Cardiac muscle cell (in vitro differentiated cells and primary cell): ENCODE measurements at regions not wholly inside any gene's neighbourhood (a gene's known extent, or its start where the extent isn't known, plus 50 kb on each side); places are given as distances from the start of the nearest gene placed in this dataset.

ENCODE experiments used
- DNase-seq, 2 donors: peaks; one replicate each; pipeline versions ENCODE4 v3.0.0 to v3.0.0-alpha.2; 2010 to 2017; ENCODE audit warnings: low read depth in 1 of 2, low spot score in 1 of 2
- H3K27ac ChIP-seq: fragments of 200-600 bp; sonication (generic); 2 replicates; pipeline ENCODE4 v1.5.1; 2016
- H3K27me3 ChIP-seq: fragments of 200-600 bp; sonication (generic); 2 replicates; pipeline ENCODE4 v1.6.0; 2016; ENCODE audit warnings: control low read depth
- H3K36me3 ChIP-seq: fragments of 200-600 bp; sonication (generic); 2 replicates; pipeline ENCODE4 v1.5.1; 2016; ENCODE audit warnings: control low read depth
- H3K4me1 ChIP-seq: fragments of 200-600 bp; sonication (generic); 2 replicates; pipeline ENCODE4 v1.8.1; 2017; ENCODE audit warnings: low read depth, mild to moderate bottlenecking, mixed run types
- H3K4me3 ChIP-seq: fragments of 200-600 bp; sonication (generic); 2 replicates; pipeline ENCODE4 v1.5.1; 2016; ENCODE audit warnings: mild to moderate bottlenecking
- H3K9me3 ChIP-seq: fragments of 200-600 bp; sonication (generic); 2 replicates; pipeline ENCODE4 v1.5.1; 2017; ENCODE audit warnings: low read depth, mild to moderate bottlenecking, control low read depth
- CTCF ChIP-seq: IDR thresholded peaks from 2 replicates; pipeline ENCODE4 v1.5.1; 2012; ENCODE audit warnings: low read depth, mild to moderate bottlenecking, low read length

DNA sequence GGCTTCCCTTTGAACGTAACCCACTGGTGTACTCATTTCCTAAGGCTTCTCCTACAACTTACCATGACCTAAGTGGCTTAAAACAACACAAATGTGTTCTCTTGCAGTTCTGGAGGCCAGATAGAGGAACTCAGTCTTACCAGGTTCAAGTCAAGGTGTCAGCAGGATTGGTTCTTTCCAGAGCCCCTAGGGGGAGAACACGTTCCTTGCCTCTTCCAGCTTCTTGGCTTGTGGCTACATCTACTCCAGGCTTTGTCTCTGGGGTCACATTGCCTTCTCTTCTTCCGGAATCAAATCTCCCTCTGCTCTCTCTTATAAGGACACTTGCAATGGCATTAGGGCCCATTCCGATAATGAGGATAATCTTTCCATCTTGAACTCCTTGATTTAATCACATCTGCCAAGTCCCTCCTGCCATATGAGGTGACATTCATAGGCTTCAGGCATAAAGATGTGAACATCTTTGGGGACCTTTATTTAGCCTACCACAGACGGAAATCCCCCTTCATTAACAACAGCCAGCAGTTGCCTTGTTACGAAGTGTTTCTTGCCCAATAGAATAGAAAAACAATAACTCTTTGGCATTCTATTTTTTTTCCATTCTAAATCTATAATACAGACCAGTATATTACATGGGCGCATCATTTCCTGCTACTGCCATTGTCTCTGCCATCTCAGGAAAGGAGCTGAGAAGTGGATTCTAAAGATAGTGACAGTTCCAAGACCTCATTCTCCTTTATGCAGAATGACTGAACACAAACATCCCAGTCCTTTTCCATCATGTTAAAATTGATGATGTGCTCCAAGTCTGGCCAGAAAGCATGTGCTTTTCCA is 362.0 kb downstream of the ZNF521 start:
- Histone ChIP-seq H3K9me3 (no peaks in the 10 kb centered on the region), H3K36me3 (no peaks in the 10 kb centered on the region), H3K4me1 (peaks cover 18% of the 10 kb centered on the region), H3K27me3 (no peaks in the 10 kb centered on the region), H3K4me3 (no peak overlapping the region), H3K27ac (no peak overlapping the region)
- no peak for TF ChIP-seq CTCF
- DNase-seq: no peak

DNA sequence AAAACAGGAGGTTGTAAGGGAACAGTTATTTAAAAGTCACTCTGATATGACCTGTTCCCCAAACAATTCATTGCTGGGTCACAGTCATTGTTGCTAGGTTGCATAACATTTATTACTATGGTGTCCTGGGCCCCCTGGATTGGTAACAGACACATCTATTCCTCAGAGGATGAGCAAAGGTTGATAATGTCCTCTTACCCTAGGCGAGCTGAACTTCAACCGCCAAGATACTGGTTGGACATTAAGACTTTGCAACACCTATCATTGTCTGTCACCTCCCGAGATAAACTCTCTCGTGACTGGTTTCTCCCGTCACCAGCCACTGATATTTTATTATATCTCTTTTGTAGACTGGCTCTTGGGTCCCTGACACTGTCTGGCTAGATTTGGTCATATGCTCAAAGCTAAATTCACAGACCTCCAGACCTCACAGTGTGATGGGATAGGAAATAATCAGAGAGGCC is 361.3 kb downstream of the ZNF521 start:
- H3K27me3 ChIP-seq: no peaks in the 10 kb centered on the region
- no peak overlapping the region for H3K27ac ChIP-seq
- no peaks in the 10 kb centered on the region for H3K36me3 ChIP-seq
- no peak for DNase-seq
- peaks cover 18% of the 10 kb centered on the region for H3K4me1 ChIP-seq
- no peak for TF ChIP-seq CTCF
- no peaks in the 10 kb centered on the region for H3K9me3 ChIP-seq
- H3K4me3 ChIP-seq: no peak overlapping the region

DNA sequence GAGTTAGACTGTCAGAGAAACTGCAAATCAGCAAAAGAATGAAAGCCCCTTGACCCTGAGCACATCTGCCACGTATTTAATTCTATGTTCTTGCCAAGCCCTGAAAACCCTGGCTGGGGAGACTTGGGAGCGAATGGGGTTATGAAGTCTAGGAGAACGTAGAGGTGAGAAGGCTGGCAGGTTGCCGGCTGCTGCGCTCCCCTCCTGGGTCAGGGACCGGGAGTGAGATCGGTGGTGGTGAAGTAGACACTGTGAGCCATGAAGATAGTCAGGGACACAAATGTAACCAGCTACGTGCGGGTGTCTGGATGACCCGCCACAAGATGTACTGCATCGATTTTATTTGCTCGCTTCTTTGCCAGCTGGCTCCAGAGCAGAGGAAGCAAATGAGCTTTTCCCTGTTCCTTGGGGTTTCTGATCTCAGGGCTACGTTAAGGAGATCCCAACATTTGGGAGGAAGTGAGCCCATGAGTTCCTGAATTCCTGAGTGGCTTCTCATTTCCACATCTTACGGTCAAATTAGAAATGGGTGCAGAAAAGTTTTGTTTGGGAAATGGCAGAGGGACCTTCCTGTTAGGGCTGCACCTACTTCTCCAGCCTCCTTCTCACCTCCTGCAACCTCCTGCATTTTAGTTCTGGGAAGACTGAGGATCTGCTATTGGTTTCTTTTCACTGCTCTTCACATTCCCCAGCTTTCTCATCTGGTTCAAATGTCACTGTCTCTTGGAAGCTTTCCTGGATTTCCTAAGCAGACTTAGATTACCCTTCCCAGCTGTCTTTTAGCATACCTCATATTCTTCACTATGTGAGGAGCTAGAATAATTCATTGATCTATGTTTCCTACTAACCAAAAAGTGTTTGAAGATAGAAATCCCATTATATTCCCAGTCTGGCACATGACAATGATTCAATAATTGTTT is 360.6 kb downstream of the ZNF521 start:
- DNase-seq: no peak
- no peaks in the 10 kb centered on the region for H3K36me3 ChIP-seq
- no peak for TF ChIP-seq CTCF

DNA sequence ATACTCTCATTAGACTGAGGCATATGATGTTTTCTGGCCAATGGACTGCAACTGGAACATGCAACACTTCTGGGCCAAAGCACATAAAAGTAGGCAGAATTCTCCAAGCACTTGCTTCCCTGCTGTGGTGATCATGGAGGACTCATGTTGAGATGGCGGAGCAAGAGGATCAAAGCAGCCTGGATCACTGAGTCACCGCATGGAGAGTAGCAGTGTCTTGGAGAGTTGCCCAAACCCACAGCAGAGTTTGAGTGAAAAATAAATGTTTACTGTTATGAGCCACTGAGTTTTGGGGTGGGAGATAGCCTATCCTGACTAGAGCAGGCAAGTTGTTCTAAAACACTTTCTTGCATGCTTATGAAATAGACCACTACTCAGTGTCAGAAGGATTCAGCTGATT is 359.5 kb downstream of the ZNF521 start:
- Histone ChIP-seq H3K4me1 (peaks cover 5% of the 10 kb centered on the region), H3K27ac (no peak overlapping the region), H3K9me3 (no peaks in the 10 kb centered on the region), H3K36me3 (no peaks in the 10 kb centered on the region), H3K27me3 (no peaks in the 10 kb centered on the region), H3K4me3 (no peak overlapping the region)
- no peak for TF ChIP-seq CTCF
- no peak for DNase-seq

More for the DNA sequence above, 360.6 kb downstream of the ZNF521 start:
- H3K4me3 ChIP-seq: no peak overlapping the region
- peaks cover 15% of the 10 kb centered on the region for H3K4me1 ChIP-seq
- no peak overlapping the region for H3K27ac ChIP-seq
- no peaks in the 10 kb centered on the region for H3K27me3 ChIP-seq
- H3K9me3 ChIP-seq: no peaks in the 10 kb centered on the region

- Histone ChIP-seq H3K4me3 (no peak overlapping the region), H3K9me3 (no peaks in the 10 kb centered on the region), H3K27me3 (no peaks in the 10 kb centered on the region), H3K36me3 (no peaks in the 10 kb centered on the region), H3K27ac (no peak overlapping the region), H3K4me1 (no peaks in the 10 kb centered on the region)
- DNase-seq: no peak
- no peak for TF ChIP-seq CTCF
These were observed 358.3 kb downstream of the ZNF521 start for GRCh38 chr18:24993628-24994027.
